Astrocyte (in vitro differentiated cells and primary cell): ENCODE measurements at regions not wholly inside any gene's neighbourhood (a gene's known extent, or its start where the extent isn't known, plus 50 kb on each side); places are given as distances from the start of the nearest gene placed in this dataset.

Experiments used
- DNase-seq: peaks from one replicate; pipeline ENCODE4 v3.0.0-alpha.2; 2010; ENCODE audit warnings: low read depth
- FAIRE-seq: peaks from 2 replicates; lab custom pipeline; 2011; peaks lifted over from hg19 to GRCh38; lab: Jason Lieb, UNC
- H2AFZ ChIP-seq: 2 replicates; pipeline ENCODE4 v1.6.0; 2012; ENCODE audit warnings: low read depth, low read length, inconsistent platforms
- H3K27ac ChIP-seq: 2 replicates; pipeline ENCODE4 v1.5.1; 2011; ENCODE audit warnings: low read depth, low read length, inconsistent platforms
- H3K27me3 ChIP-seq: 2 replicates; pipeline ENCODE4 v1.6.0; 2011; ENCODE audit warnings: low read length, inconsistent platforms; ENCODE audit not compliant: insufficient read depth
- H3K36me3 ChIP-seq: 2 replicates; pipeline ENCODE4 v1.5.1; 2011; ENCODE audit warnings: low read length, inconsistent platforms; ENCODE audit not compliant: insufficient read depth
- H3K4me1 ChIP-seq: 2 replicates; pipeline ENCODE4 v1.5.1; 2011; ENCODE audit warnings: low read length, inconsistent platforms; ENCODE audit not compliant: insufficient read depth
- H3K4me2 ChIP-seq: 2 replicates; pipeline ENCODE4 v1.6.0; 2012; ENCODE audit warnings: low read length, inconsistent platforms
- H3K4me3 ChIP-seq: 2 replicates; pipeline ENCODE4 v1.5.1; 2011; ENCODE audit warnings: low read depth, mild to moderate bottlenecking, low read length, inconsistent platforms; ENCODE audit not compliant: insufficient read depth
- H3K79me2 ChIP-seq: 2 replicates; pipeline ENCODE4 v1.6.0; 2012; ENCODE audit warnings: mild to moderate bottlenecking, low read length, inconsistent platforms; ENCODE audit not compliant: insufficient read depth
- H3K9ac ChIP-seq: 2 replicates; pipeline ENCODE4 v1.6.0; 2012; ENCODE audit warnings: mild to moderate bottlenecking, low read length, inconsistent platforms
- H3K9me3 ChIP-seq: 2 replicates; pipeline ENCODE4 v1.5.1; 2012; ENCODE audit warnings: low read depth, mild to moderate bottlenecking, low read length, inconsistent platforms; ENCODE audit not compliant: insufficient read depth
- H4K20me1 ChIP-seq: 2 replicates; pipeline ENCODE4 v1.6.0; 2012; ENCODE audit warnings: low read length, inconsistent platforms; ENCODE audit not compliant: insufficient read depth
- H3K27ac Mint-ChIP-seq: one replicate; pipeline ENCODE4 v1.8.0; 2021; ENCODE audit warnings: mild to moderate bottlenecking, mixed read lengths; ENCODE audit not compliant: unreplicated experiment
- H3K27me3 Mint-ChIP-seq: one replicate; pipeline ENCODE4 v1.8.0; 2021; ENCODE audit warnings: low read depth, mixed read lengths; ENCODE audit not compliant: unreplicated experiment
- H3K36me3 Mint-ChIP-seq: one replicate; pipeline ENCODE4 v1.8.0; 2021; ENCODE audit warnings: low read depth, mixed read lengths; ENCODE audit not compliant: unreplicated experiment
- H3K4me1 Mint-ChIP-seq: one replicate; pipeline ENCODE4 v1.8.0; 2021; ENCODE audit warnings: low read depth, mixed read lengths; ENCODE audit not compliant: unreplicated experiment
- H3K4me3 Mint-ChIP-seq: one replicate; pipeline ENCODE4 v1.8.0; 2021; ENCODE audit warnings: mild to moderate bottlenecking, moderate library complexity, mixed read lengths; ENCODE audit not compliant: unreplicated experiment
- H3K9me3 Mint-ChIP-seq: one replicate; pipeline ENCODE4 v1.8.0; 2021; ENCODE audit warnings: mild to moderate bottlenecking, mixed read lengths; ENCODE audit not compliant: unreplicated experiment
- CTCF ChIP-seq: IDR thresholded peaks from 2 replicates; pipeline ENCODE4 v1.5.1; 2011; ENCODE audit warnings: low read depth, mild to moderate bottlenecking, inconsistent platforms, low read length, moderate library complexity; ENCODE audit not compliant: insufficient read depth
- EZH2 ChIP-seq: IDR thresholded peaks from 2 replicates; pipeline ENCODE4 v1.6.1; 2012; ENCODE audit warnings: mild to moderate bottlenecking, low read length, inconsistent platforms; ENCODE audit not compliant: insufficient read depth

DNA sequence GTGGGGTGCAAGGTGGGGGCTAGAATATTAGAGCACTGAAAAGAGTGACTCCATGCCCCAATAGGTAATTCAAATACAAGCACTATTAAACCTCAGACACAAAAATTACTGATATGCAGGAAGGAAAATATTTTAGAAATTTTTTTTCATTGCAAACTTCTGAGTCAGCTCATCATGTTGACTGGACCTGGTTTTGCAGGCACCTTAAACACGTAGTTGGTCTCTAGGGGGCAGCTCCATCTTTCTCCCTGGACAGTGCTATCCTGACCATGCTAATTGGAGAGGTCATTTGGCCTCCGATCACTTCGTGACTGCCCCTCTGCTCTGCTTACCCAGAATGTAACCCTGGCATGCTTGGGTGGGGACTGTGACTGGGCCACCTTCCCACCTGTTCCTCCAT, 368.4 kb upstream of the MKI67 start:
- H3K4me1 ChIP-seq = no peaks in the 10 kb centered on the region
- H2AFZ ChIP-seq = no peak overlapping the region
- no peak for TF ChIP-seq CTCF
- TF ChIP-seq EZH2 = no peak
- FAIRE-seq (no peak), DNase-seq (no peak)
- H3K79me2 ChIP-seq = no peaks in the 10 kb centered on the region
- no peak overlapping the region for H3K9ac ChIP-seq
- H3K9me3 Mint-ChIP-seq = no peaks in the 10 kb centered on the region
- H3K27me3 Mint-ChIP-seq = peaks cover 21% of the 10 kb centered on the region
- H3K27ac ChIP-seq = no peak overlapping the region
- H3K27ac Mint-ChIP-seq = no peak overlapping the region
- no peaks in the 10 kb centered on the region for H4K20me1 ChIP-seq
- H3K9me3 ChIP-seq = peaks cover 8% of the 10 kb centered on the region
- H3K27me3 ChIP-seq = no peaks in the 10 kb centered on the region
- H3K4me3 ChIP-seq = no peak overlapping the region
- H3K4me2 ChIP-seq = no peak overlapping the region
- no peaks in the 10 kb centered on the region for H3K4me1 Mint-ChIP-seq
- H3K36me3 Mint-ChIP-seq = no peaks in the 10 kb centered on the region
- H3K4me3 Mint-ChIP-seq = no peak overlapping the region
- no peaks in the 10 kb centered on the region for H3K36me3 ChIP-seq

- Mint-ChIP-seq H3K4me3 (no peak overlapping the region), H3K36me3 (no peaks in the 10 kb centered on the region), H3K9me3 (no peaks in the 10 kb centered on the region), H3K27me3 (peaks cover 15% of the 10 kb centered on the region), H3K4me1 (no peaks in the 10 kb centered on the region), H3K27ac (no peak overlapping the region)
- no peak overlapping the region for H3K27ac ChIP-seq
- H3K27me3 ChIP-seq = no peaks in the 10 kb centered on the region
- no peak overlapping the region for H3K9ac ChIP-seq
- H3K79me2 ChIP-seq = no peaks in the 10 kb centered on the region
- H3K9me3 ChIP-seq = no peaks in the 10 kb centered on the region
- H3K36me3 ChIP-seq = no peaks in the 10 kb centered on the region
- TF ChIP-seq CTCF = no peak
- TF ChIP-seq EZH2 = no peak
- FAIRE-seq (no peak), DNase-seq (no peak)
- no peak overlapping the region for H2AFZ ChIP-seq
- H3K4me2 ChIP-seq = no peak overlapping the region
- no peak overlapping the region for H3K4me3 ChIP-seq
- no peaks in the 10 kb centered on the region for H3K4me1 ChIP-seq
- H4K20me1 ChIP-seq = no peaks in the 10 kb centered on the region
Observed at GRCh38 chr10:128497660-128498377, 371.6 kb upstream of the MKI67 start.

GRCh38 chr10:128498378-128498730, 372.1 kb upstream of the MKI67 start:
- Histone ChIP-seq H3K4me2 (no peak overlapping the region), H3K9ac (no peak overlapping the region), H3K4me1 (no peaks in the 10 kb centered on the region), H3K27me3 (no peaks in the 10 kb centered on the region), H3K36me3 (no peaks in the 10 kb centered on the region), H3K27ac (no peak overlapping the region), H2AFZ (no peak overlapping the region), H4K20me1 (no peaks in the 10 kb centered on the region), H3K79me2 (no peaks in the 10 kb centered on the region), H3K9me3 (peaks cover 3% of the 10 kb centered on the region), H3K4me3 (no peak overlapping the region)
- Mint-ChIP-seq H3K4me1 (no peaks in the 10 kb centered on the region), H3K36me3 (no peaks in the 10 kb centered on the region), H3K27me3 (peaks cover 12% of the 10 kb centered on the region), H3K27ac (no peak overlapping the region), H3K4me3 (no peak overlapping the region), H3K9me3 (no peaks in the 10 kb centered on the region)
- DNase-seq (no peak), FAIRE-seq (no peak)
- TF ChIP-seq EZH2 (no peak), CTCF (no peak)
